PC-9 (cell line): ENCODE measurements at regions not wholly inside any gene's neighbourhood (a gene's known extent, or its start where the extent isn't known, plus 50 kb on each side); places are given as distances from the start of the nearest gene placed in this dataset.

Experiments
- BruUV-seq: library from RNA; stranded (reverse); fragments of 400-500 nt; replicated peaks from 2 replicates; lab custom pipeline; 2021; lab: Mats Ljungman, UMichigan
- CTCF ChIA-PET: fragments of 300-600 bp; sonication (Branson Sonifier 250); formaldehyde crosslinking; loops from one replicate; lab custom pipeline; 2022; ENCODE audit warnings: antibody characterized with exemption; lab: Charles Lee
- POLR2A ChIA-PET: fragments of 300-600 bp; sonication (Branson Sonifier 250); formaldehyde crosslinking; loops from one replicate; lab custom pipeline; 2022; ENCODE audit warnings: antibody characterized with exemption; ENCODE audit not compliant: unreplicated experiment; lab: Charles Lee
- DNase-seq, 2 experiments: peaks; one replicate each; pipeline versions ENCODE4 v3.0.0 to v3.0.0-alpha.2; 2015 to 2022; ENCODE audit warnings: mixed read lengths in 1 of 2
- H2AFZ ChIP-seq: fragments of 200-600 bp; sonication (generic); 2 replicates; pipeline ENCODE4 v1.8.1; 2017; ENCODE audit warnings: antibody characterized with exemption
- H3F3A ChIP-seq: fragments of 200-600 bp; sonication (generic); 2 replicates; pipeline ENCODE4 v1.8.1; 2017; ENCODE audit warnings: antibody characterized with exemption, mild to moderate bottlenecking, low read depth; ENCODE audit not compliant: insufficient read depth
- H3K27ac ChIP-seq: fragments of 200-600 bp; sonication (generic); 2 replicates; pipeline ENCODE4 v1.6.1; 2016; ENCODE audit warnings: mixed run types
- H3K27me3 ChIP-seq: fragments of 200-600 bp; sonication (generic); 2 replicates; pipeline ENCODE4 v1.6.1; 2016; ENCODE audit warnings: low read depth, mixed run types; ENCODE audit not compliant: insufficient read depth
- H3K36me3 ChIP-seq: fragments of 200-600 bp; sonication (generic); 2 replicates; pipeline ENCODE4 v1.6.1; 2016; ENCODE audit warnings: low read depth, mixed run types
- H3K4me1 ChIP-seq: fragments of 200-600 bp; sonication (generic); replicated peaks from 2 replicates; pipeline ENCODE4 v1.6.1; 2016; ENCODE audit warnings: mixed run types; ENCODE audit not compliant: insufficient read depth
- H3K4me2 ChIP-seq: fragments of 200-600 bp; sonication (generic); 2 replicates; pipeline ENCODE4 v1.6.1; 2017; ENCODE audit warnings: mixed run types
- H3K4me3 ChIP-seq: fragments of 200-600 bp; sonication (generic); 2 replicates; pipeline ENCODE4 v1.6.1; 2016; ENCODE audit warnings: mixed run types
- H3K79me2 ChIP-seq: fragments of 200-600 bp; sonication (generic); 2 replicates; pipeline ENCODE4 v1.6.1; 2017; ENCODE audit warnings: low read depth, mixed run types
- H3K9me2 ChIP-seq: fragments of 200-600 bp; sonication (generic); 2 replicates; pipeline ENCODE4 v1.8.1; 2017; ENCODE audit warnings: mild to moderate bottlenecking; ENCODE audit not compliant: insufficient read depth
- H3K9me3 ChIP-seq: fragments of 200-600 bp; sonication (generic); 2 replicates; pipeline ENCODE4 v1.8.1; 2016; ENCODE audit warnings: low read depth; ENCODE audit not compliant: insufficient read depth
- H4K20me1 ChIP-seq: fragments of 200-600 bp; sonication (generic); 2 replicates; pipeline ENCODE4 v1.8.1; 2017; ENCODE audit not compliant: insufficient read depth
- EZH2 ChIP-seq: fragments of 200-600 bp; sonication (generic); IDR thresholded peaks from 2 replicates; pipeline ENCODE4 v1.8.0; 2017; ENCODE audit warnings: antibody characterized with exemption, low read depth
- intact Hi-C: fragments of 100-400 bp; cut with micrococcal nuclease; formaldehyde crosslinking; loops from one replicate; pipeline ENCODE4 v1.10.0; 2022; ENCODE audit not compliant: unreplicated experiment
- TF ChIP-seq, protein P1 (sequence below): fragments of 200-600 bp; sonication (generic); conservative IDR thresholded peaks from 2 replicates; pipeline ENCODE4 v1.6.1; 2017; ENCODE audit warnings: mixed run types, antibody characterized with exemption, mild to moderate bottlenecking, moderate library complexity

GRCh38 chr11:39960206-39960605 lies 1499.2 kb downstream of the LRRC4C start:
- TF ChIP-seq, protein P1, sequence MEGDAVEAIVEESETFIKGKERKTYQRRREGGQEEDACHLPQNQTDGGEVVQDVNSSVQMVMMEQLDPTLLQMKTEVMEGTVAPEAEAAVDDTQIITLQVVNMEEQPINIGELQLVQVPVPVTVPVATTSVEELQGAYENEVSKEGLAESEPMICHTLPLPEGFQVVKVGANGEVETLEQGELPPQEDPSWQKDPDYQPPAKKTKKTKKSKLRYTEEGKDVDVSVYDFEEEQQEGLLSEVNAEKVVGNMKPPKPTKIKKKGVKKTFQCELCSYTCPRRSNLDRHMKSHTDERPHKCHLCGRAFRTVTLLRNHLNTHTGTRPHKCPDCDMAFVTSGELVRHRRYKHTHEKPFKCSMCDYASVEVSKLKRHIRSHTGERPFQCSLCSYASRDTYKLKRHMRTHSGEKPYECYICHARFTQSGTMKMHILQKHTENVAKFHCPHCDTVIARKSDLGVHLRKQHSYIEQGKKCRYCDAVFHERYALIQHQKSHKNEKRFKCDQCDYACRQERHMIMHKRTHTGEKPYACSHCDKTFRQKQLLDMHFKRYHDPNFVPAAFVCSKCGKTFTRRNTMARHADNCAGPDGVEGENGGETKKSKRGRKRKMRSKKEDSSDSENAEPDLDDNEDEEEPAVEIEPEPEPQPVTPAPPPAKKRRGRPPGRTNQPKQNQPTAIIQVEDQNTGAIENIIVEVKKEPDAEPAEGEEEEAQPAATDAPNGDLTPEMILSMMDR = no peak
- no peak for TF ChIP-seq EZH2
- no peaks in the 10 kb centered on the region for H3K4me1 ChIP-seq
- no peak overlapping the region for H3K27ac ChIP-seq
- ChIA-PET CTCF (no interaction called here), POLR2A (no interaction called here)
- no peaks in the 10 kb centered on the region for H3K9me3 ChIP-seq
- no peaks in the 10 kb centered on the region for H4K20me1 ChIP-seq
- H2AFZ ChIP-seq = no peak overlapping the region
- BruUV-seq = no TSS peak
- H3K9me2 ChIP-seq = no peaks in the 10 kb centered on the region
- H3K36me3 ChIP-seq = no peaks in the 10 kb centered on the region
- no peaks in the 10 kb centered on the region for H3K79me2 ChIP-seq
- no peaks in the 10 kb centered on the region for H3F3A ChIP-seq
- H3K4me3 ChIP-seq = no peak overlapping the region
- no peak overlapping the region for H3K4me2 ChIP-seq
- intact Hi-C loops = no loop called here
- H3K27me3 ChIP-seq = no peaks in the 10 kb centered on the region
- no peak for DNase-seq

GRCh38 chr11:39932966-39933365 lies 1526.5 kb downstream of the LRRC4C start:
- Histone ChIP-seq H2AFZ (no peak overlapping the region), H3K36me3 (no peaks in the 10 kb centered on the region), H3K9me2 (no peaks in the 10 kb centered on the region), H3K4me3 (no peak overlapping the region), H3K27ac (no peak overlapping the region), H3F3A (no peaks in the 10 kb centered on the region), H3K79me2 (no peaks in the 10 kb centered on the region), H3K4me1 (no peaks in the 10 kb centered on the region), H4K20me1 (no peaks in the 10 kb centered on the region), H3K4me2 (no peak overlapping the region), H3K9me3 (no peaks in the 10 kb centered on the region), H3K27me3 (no peaks in the 10 kb centered on the region)
- no TSS peak for BruUV-seq
- POLR2A ChIA-PET = no interaction called here
- DNase-seq = no peak
- CTCF ChIA-PET = interaction anchor here (0.6 kb wide), 1 partner anchor 161 kb away, joined by 3 read pairs; no protein-coding TSS in a partner anchor
- TF ChIP-seq, protein P1 = no peak
- no peak for TF ChIP-seq EZH2
- intact Hi-C loops = no loop called here

- no peak for DNase-seq
- no peak for TF ChIP-seq EZH2
- TF ChIP-seq, protein P1 = no peak
- Histone ChIP-seq H3K36me3 (no peaks in the 10 kb centered on the region), H3K27me3 (no peaks in the 10 kb centered on the region), H3K4me1 (no peaks in the 10 kb centered on the region), H3K4me3 (no peak overlapping the region), H3K9me3 (no peaks in the 10 kb centered on the region; the same call in 1 of the 2 replicates), H3K79me2 (no peaks in the 10 kb centered on the region), H3K9me2 (no peaks in the 10 kb centered on the region), H4K20me1 (no peaks in the 10 kb centered on the region), H2AFZ (no peak overlapping the region), H3K4me2 (no peak overlapping the region), H3F3A (no peaks in the 10 kb centered on the region), H3K27ac (no peak overlapping the region)
- intact Hi-C loops = no loop called here
- no TSS peak for BruUV-seq
- POLR2A ChIA-PET = no interaction called here
- CTCF ChIA-PET = no interaction called here
Measured at GRCh38 chr11:39917256-39917655, 1542.2 kb downstream of the LRRC4C start.
